ENCODE measurements at regions not wholly inside any gene's neighbourhood (a gene's known extent, or its start where the extent isn't known, plus 50 kb on each side); places are given as distances from the start of the nearest gene placed in this dataset.

DNA sequence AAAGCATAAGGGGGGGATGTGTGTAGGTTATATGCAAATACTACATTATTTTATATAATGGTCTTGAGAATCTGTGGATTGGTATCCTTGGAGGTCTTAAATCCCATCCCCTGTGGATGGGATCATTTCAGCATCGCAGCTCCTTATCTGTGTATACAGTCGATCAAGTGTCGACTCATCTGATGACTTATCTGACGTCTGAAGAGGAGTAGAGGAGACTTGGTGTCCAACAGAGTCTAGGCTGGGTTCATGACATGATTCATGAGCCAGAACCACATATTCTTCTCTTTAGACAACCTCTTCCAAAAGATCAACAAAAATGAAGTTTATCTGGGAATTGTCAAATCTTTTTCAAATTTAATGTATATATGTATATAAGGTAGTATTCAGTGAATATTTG, 220.7 kb downstream of the NR2F2 start:
- no peak overlapping the region for H3K4me3 ChIP-seq (ENCODE audit: low read depth, low read length)
- TF ChIP-seq, protein P1, sequence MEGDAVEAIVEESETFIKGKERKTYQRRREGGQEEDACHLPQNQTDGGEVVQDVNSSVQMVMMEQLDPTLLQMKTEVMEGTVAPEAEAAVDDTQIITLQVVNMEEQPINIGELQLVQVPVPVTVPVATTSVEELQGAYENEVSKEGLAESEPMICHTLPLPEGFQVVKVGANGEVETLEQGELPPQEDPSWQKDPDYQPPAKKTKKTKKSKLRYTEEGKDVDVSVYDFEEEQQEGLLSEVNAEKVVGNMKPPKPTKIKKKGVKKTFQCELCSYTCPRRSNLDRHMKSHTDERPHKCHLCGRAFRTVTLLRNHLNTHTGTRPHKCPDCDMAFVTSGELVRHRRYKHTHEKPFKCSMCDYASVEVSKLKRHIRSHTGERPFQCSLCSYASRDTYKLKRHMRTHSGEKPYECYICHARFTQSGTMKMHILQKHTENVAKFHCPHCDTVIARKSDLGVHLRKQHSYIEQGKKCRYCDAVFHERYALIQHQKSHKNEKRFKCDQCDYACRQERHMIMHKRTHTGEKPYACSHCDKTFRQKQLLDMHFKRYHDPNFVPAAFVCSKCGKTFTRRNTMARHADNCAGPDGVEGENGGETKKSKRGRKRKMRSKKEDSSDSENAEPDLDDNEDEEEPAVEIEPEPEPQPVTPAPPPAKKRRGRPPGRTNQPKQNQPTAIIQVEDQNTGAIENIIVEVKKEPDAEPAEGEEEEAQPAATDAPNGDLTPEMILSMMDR (IDR thresholded peaks at IDR 0.05; ENCODE audit: low read depth, low read length) = no peak

DNA sequence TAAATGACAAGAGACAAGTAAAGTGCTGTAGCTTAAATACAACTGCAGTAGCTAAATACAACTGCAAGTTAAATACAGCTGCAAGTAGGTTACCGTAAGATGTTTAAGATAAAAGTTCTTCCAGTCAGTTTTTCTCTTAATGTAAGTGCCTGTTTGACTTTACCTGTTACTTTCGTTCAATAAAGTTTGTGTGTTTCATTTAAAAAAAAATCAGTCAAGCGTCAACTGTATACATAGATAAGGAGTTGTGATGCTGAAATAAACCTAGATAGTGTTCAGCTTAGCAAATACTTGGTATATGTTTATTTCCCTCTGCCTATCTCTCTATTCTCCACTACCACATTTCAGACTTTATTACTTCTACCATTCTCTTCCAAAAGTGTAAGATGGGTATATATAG, 221.2 kb downstream of the NR2F2 start:
- H3K4me3 ChIP-seq (ENCODE audit: low read depth, low read length) = no peak overlapping the region
- TF ChIP-seq, protein P1 (IDR thresholded peaks at IDR 0.05; ENCODE audit: low read depth, low read length) = no peak

DNA sequence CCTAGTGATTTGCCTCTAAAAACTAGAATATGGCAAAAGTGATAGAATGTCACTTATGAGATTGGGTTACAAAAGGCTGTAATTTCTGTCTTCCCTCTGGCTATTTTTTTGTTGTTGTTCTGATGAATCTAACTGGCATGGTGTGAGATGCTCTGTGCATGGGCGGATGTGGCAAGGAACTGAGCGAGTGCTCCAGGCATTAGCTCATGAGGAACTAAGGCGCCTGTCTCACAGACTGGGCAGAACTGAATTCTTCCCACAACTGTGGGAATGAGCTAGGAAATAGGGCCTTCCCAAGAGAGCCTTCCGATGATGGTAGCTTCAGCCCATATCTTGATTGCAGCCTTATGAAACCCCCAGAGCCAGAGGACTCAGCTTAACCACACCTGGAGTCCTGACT, 222.5 kb downstream of the NR2F2 start:
- TF ChIP-seq, protein P1 (IDR thresholded peaks at IDR 0.05; ENCODE audit: low read depth, low read length) = no peak
- H3K4me3 ChIP-seq (ENCODE audit: low read depth, low read length) = no peak overlapping the region

DNA sequence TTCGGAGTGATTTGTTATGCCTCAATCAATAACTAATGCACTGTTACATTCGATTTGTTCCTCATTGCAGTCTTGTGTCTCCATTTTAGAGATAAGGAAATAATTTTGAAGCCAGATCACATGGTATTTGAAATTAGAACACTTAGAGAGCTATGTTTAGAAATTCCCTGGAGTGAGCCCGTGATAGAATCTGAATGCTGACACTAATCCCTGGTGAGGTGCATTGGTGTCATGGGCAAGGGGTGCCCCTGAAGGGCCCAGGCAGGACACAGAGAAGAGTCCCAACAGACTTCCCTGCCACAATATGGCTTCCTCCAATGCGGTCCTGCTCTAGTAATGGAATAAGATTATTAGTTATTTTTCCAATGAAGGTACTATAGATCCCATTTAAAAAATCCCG, 223.0 kb downstream of the NR2F2 start:
- TF ChIP-seq, protein P1 (IDR thresholded peaks at IDR 0.05; ENCODE audit: low read depth, low read length) = no peak
- H3K4me3 ChIP-seq (ENCODE audit: low read depth, low read length) = no peak overlapping the region

DNA sequence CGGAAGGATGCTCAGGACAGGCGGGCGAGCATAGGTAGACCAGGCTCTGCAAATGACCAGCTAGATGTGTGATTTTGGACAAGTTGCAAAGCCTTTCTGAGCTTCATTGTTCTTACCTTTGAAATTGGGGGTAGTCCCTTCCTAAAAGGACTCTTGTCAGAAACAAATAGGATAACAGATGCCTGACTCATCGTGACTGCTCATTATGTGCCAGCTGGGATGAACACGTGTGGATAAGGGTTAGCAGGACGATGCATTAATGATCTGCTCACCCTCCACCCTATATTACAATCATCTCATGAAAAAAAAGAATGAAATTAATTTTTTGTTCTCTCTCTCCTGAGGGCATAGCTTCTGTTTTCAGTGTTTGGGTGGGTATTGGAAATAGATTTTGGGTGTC, 223.4 kb downstream of the NR2F2 start:
- TF ChIP-seq, protein P1 (IDR thresholded peaks at IDR 0.05; ENCODE audit: low read depth, low read length) = no peak
- no peak overlapping the region for H3K4me3 ChIP-seq (ENCODE audit: low read depth, low read length)

DNA sequence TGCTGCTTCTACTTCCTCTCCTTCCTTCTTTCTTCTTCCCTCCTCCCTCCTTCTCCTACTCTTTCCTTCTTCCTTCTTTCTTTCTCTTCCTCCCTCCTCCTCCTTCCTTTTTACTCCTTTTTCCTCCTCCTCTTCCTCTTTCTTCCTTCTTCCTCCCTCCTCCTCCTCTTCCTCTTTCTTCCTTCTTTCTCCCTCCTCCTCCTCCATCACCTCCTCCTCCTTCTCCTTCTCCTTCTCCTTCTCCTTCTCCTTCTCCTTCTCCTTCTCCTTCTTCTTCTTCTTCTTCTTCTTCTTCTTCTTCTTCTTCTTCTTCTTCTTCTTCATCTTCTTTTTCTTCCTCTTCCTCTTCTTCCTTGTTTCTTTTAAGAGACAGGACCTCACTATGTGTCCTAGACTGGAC, 224.0 kb downstream of the NR2F2 start:
- TF ChIP-seq, protein P1 (IDR thresholded peaks at IDR 0.05; ENCODE audit: low read depth, low read length) = no peak
- no peak overlapping the region for H3K4me3 ChIP-seq (ENCODE audit: low read depth, low read length)

DNA sequence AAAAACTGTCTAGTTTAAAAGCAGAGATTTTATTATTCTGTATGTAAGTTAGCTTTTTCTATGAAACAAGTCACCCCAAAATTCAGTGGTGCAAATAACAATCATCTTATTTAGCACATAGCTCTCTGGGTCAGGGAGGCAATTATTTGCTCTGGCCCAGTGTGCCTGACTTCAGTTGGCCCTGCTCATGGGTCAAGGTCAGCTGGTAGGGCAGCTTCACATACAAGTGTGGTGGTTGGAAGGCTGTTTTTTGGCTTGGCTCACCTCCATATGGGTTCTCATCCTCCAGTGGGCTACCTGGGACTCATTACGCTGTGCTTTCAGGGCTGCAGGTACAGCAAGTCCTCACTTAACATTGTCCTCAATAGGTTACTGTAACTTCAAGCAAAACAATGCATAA, 228.6 kb downstream of the NR2F2 start:
- no peak overlapping the region for H3K4me3 ChIP-seq (ENCODE audit: low read depth, low read length)
- TF ChIP-seq, protein P1 (IDR thresholded peaks at IDR 0.05; ENCODE audit: low read depth, low read length) = no peak

Data from WI38 (cell line).